ENCODE measurements at regions not wholly inside any gene's neighbourhood (a gene's known extent, or its start where the extent isn't known, plus 50 kb on each side); places are given as distances from the start of the nearest gene placed in this dataset.

DNA sequence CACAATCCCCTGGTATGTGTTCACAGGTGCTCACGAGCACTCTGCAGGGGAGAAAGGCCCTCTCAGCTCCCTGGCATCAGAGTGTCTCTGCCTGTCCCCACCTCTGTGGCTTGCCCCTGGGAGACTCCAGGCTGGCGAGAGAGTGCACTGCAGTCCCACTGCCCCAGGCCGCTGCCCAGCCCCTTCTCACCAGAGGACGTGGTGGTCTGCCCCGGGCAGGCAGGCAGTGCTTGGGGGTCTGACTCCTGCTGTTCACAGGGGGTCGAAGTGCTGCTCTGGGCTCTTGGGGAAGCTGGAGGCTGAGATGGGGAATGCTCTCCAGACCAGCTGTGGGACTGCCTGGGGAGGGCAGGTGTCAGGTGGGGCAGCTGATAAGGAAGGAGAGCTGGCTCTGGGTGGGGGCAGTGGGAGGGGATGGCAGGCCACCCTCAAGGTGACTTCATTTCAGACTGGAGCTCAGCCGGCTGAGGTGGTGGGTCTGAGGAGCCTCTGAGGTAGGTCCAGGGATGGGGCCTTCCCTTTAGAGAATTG lies 151.0 kb upstream of the B3GAT1 start:
- DNase-seq (ENCODE audit: low spot score): peak; percentile 89
- Mint-ChIP-seq H3K27ac (ENCODE audit: unreplicated experiment) (no peak overlapping the region), H3K27me3 (ENCODE audit: low read depth) (peaks cover 7% of the 10 kb centered on the region), H3K9me3 (ENCODE audit: low read depth) (no peaks in the 10 kb centered on the region), H3K4me3 (ENCODE audit: unreplicated experiment) (no peak overlapping the region), H3K4me1 (ENCODE audit: low read depth) (peaks cover 8% of the 10 kb centered on the region), H3K36me3 (ENCODE audit: low read depth) (no peaks in the 10 kb centered on the region)
- no peak for TF ChIP-seq CTCF (IDR thresholded peaks at IDR 0.05)

DNA sequence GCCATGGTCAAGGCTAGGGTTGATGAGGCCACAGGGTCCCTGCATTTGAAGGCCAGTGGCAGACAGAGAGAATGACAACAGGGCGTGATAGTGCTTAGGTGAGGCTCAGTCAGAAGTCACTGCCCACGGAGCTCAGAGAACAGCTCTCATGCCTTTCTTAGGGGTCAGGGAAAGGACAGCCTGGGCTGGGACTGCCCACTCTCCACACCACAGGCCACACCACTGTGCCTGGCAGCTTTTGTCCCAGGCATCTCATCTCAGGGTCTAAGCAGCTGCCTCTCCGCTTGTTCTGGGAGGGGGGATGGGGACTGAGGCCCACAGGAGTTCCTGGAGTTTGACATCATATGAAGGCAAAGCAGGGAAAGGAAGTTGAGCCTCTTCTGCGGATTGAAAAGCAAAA lies 150.2 kb upstream of the B3GAT1 start:
- Mint-ChIP-seq H3K27me3 (ENCODE audit: low read depth) (peaks cover 10% of the 10 kb centered on the region), H3K27ac (ENCODE audit: unreplicated experiment) (no peak overlapping the region), H3K36me3 (ENCODE audit: low read depth) (no peaks in the 10 kb centered on the region), H3K9me3 (ENCODE audit: low read depth) (no peaks in the 10 kb centered on the region), H3K4me1 (ENCODE audit: low read depth) (peaks cover 8% of the 10 kb centered on the region), H3K4me3 (ENCODE audit: unreplicated experiment) (no peak overlapping the region)
- DNase-seq (ENCODE audit: low spot score): peak; percentile 33
- no peak for TF ChIP-seq CTCF (IDR thresholded peaks at IDR 0.05)

- peaks cover 8% of the 10 kb centered on the region for H3K4me1 Mint-ChIP-seq (ENCODE audit: low read depth)
- H3K27me3 Mint-ChIP-seq (ENCODE audit: low read depth): peaks cover 10% of the 10 kb centered on the region
- H3K4me3 Mint-ChIP-seq (ENCODE audit: unreplicated experiment): no peak overlapping the region
Observed at GRCh38 chr11:134561331-134561720, 149.3 kb upstream of the B3GAT1 start.

DNA sequence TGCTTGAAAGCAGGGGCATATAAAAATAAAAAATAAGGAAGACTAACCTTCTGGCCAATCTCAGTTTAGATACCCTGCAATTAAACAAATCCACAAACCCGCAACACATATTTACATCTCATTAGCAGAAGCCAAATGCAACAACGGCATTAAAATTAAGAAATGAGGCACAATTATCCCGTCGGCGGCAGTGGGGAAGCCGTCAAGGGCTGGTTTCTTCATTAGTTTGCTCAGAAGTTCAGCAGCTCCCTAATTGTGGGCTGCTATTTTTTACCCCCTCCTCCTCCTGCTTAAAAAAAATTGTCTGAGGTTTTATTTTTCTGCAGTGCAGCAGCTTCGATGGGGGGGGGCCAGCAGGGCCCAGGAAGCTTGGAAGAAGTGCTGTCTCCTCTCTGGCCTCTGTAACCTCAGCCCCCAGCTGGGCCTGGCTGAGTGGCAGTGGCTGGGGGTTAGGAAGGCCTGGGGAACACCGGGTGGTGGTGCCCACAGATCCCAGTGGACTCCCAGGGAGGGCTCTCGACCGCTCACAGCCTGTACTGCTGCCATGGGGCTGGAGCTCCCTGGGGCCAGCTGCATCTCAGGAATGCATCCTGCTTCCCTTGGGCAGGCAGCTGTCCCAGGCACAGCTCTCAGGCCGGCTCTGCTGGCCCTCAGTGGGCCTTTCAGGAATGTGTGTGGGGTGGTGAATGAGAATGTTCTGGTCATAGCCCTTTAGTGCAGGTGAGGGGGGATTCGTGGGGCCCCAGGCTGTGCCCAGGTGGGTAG lies 148.7 kb upstream of the B3GAT1 start:
- peak; percentile 69 for DNase-seq (ENCODE audit: low spot score)
- no peak for TF ChIP-seq CTCF (IDR thresholded peaks at IDR 0.05)
- peaks cover 8% of the 10 kb centered on the region for H3K4me1 Mint-ChIP-seq (ENCODE audit: low read depth)
- H3K4me3 Mint-ChIP-seq (ENCODE audit: unreplicated experiment): no peak overlapping the region
- H3K9me3 Mint-ChIP-seq (ENCODE audit: low read depth): no peaks in the 10 kb centered on the region
- H3K27me3 Mint-ChIP-seq (ENCODE audit: low read depth): peaks cover 10% of the 10 kb centered on the region
- H3K27ac Mint-ChIP-seq (ENCODE audit: unreplicated experiment): no peak overlapping the region
- H3K36me3 Mint-ChIP-seq (ENCODE audit: low read depth): no peaks in the 10 kb centered on the region

More at GRCh38 chr11:134561331-134561720, 149.3 kb upstream of the B3GAT1 start:
- Mint-ChIP-seq H3K36me3 (ENCODE audit: low read depth) (no peaks in the 10 kb centered on the region), H3K9me3 (ENCODE audit: low read depth) (no peaks in the 10 kb centered on the region), H3K27ac (ENCODE audit: unreplicated experiment) (no peak overlapping the region)
- TF ChIP-seq CTCF (IDR thresholded peaks at IDR 0.05): no peak
- peak; percentile 44 for DNase-seq (ENCODE audit: low spot score)

GRCh38 chr11:134560066-134560465 lies 148.0 kb upstream of the B3GAT1 start:
- H3K9me3 Mint-ChIP-seq (ENCODE audit: low read depth): no peaks in the 10 kb centered on the region
- no peak overlapping the region for H3K27ac Mint-ChIP-seq (ENCODE audit: unreplicated experiment)
- H3K4me1 Mint-ChIP-seq (ENCODE audit: low read depth): peaks cover 8% of the 10 kb centered on the region
- TF ChIP-seq CTCF (IDR thresholded peaks at IDR 0.05): no peak
- H3K36me3 Mint-ChIP-seq (ENCODE audit: low read depth): no peaks in the 10 kb centered on the region
- H3K27me3 Mint-ChIP-seq (ENCODE audit: low read depth): peaks cover 10% of the 10 kb centered on the region
- peak; percentile 77 for DNase-seq (ENCODE audit: low spot score)
- no peak overlapping the region for H3K4me3 Mint-ChIP-seq (ENCODE audit: unreplicated experiment)

Data from chondrocyte (in vitro differentiated cells).